GM12891 (cell line): ENCODE measurements at regions not wholly inside any gene's neighbourhood (a gene's known extent, or its start where the extent isn't known, plus 50 kb on each side); places are given as distances from the start of the nearest gene placed in this dataset.
A peak's percentile ranks its signal among the peaks of the same experiment; 100 is the strongest.
"Not testable (repeated sequence)": the region's sequence is repeated elsewhere in the genome, so short reads cannot be mapped to it uniquely, and the experiment has no call there.

Experiments used
- DNase-seq: peaks from one replicate; pipeline ENCODE4 v3.0.0; 2011; ENCODE audit warnings: low spot score; ENCODE audit not compliant: insufficient read length
- FAIRE-seq: peaks from 2 replicates; lab custom pipeline; 2011; peaks lifted over from hg19 to GRCh38; lab: Jason Lieb, UNC
- PAX5 ChIP-seq: IDR thresholded peaks from 2 replicates; pipeline ENCODE4 v1.6.1; 2011; ENCODE audit warnings: low read length, moderate library complexity, mild to moderate bottlenecking; ENCODE audit not compliant: insufficient read depth, severe bottlenecking
- POLR2A ChIP-seq: IDR thresholded peaks from 2 replicates; pipeline ENCODE4 v1.6.1; 2011; ENCODE audit warnings: low read depth, low read length, control low read depth
- POLR2AphosphoS5 ChIP-seq: IDR thresholded peaks from 2 replicates; pipeline ENCODE4 v1.6.1; 2011; ENCODE audit warnings: low read depth, low read length, control low read depth
- POU2F2 ChIP-seq: IDR thresholded peaks from 2 replicates; pipeline ENCODE4 v1.6.1; 2011; ENCODE audit warnings: low read depth, mild to moderate bottlenecking, control low read depth, low read length, moderate library complexity
- SPI1 ChIP-seq: IDR thresholded peaks from 2 replicates; pipeline ENCODE4 v1.6.1; 2011; ENCODE audit warnings: low read depth, low read length, control low read depth
- TAF1 ChIP-seq: IDR thresholded peaks from 2 replicates; pipeline ENCODE4 v1.6.1; 2011; ENCODE audit warnings: low read depth, low read length, control low read depth

DNA sequence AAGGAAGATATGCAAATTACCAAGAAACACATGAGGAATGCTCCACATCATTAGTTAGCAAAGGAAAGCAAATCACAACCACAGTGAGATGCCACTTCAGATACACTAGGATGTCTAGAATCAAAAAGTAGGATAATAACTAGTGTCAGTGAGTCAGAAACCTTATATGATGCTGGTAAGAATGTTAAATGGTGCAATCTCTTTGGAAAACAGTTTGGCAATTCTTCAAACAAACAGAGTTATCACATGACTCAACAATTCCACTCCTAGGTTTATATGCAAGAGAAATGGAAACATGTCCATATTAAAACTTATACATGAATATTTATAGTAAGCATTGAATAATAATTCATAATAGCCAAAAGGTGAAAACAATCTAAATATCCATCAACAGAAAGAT lies 220.9 kb downstream of the FOXG1 start:
- DNase-seq (no peak), FAIRE-seq (no peak)
- TF ChIP-seq POU2F2, result no peak
- no peak for TF ChIP-seq POLR2AphosphoS5
- TF ChIP-seq PAX5, result no peak
- TF ChIP-seq SPI1, result no peak
- no peak for TF ChIP-seq TAF1
- TF ChIP-seq POLR2A, result no peak

DNA sequence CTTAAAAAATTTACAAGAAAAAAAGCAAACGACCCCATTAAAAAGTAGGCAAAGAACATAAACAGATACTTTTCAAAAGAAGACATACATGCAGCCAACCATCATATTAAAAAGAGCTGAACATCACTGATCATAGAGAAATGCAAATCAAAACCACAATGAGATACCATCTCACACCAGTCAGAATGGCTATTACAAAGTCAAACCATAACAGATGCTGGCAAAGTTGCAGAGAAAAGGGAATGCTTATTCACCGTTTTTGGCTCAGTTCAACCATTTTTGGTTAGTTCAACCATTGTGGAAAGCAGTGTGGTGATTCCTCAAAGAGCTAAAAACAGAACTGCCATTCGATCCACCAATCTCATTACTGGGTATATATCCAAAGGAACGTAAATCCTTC lies 230.6 kb downstream of the FOXG1 start:
- DNase-seq, result not testable (repeated sequence)
- peak; percentile 31 for FAIRE-seq

DNA sequence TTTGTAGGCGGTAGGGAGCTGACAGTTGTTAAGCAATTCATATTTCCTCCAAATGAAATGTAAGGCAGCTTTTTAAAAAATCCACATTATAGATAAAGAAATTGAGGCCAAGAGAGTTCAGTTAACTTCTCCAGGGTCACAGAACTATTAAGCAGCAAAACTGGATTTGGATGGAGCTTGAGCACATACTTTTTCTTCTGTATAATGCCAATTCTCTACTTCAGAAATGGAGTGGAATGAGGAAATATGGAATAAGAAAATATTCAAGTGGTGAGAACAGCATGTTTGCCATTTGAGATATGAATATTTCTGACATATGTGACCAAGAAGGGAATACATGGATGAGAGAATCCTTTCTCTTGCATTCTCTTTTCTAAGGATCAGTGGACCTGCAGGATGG lies 233.1 kb downstream of the FOXG1 start:
- DNase-seq, result no peak
- no peak for TF ChIP-seq TAF1
- TF ChIP-seq POLR2A, result no peak
- no peak for TF ChIP-seq POLR2AphosphoS5
- TF ChIP-seq SPI1, result no peak
- TF ChIP-seq PAX5, result no peak
- no peak for TF ChIP-seq POU2F2
- FAIRE-seq, result no peak

DNA sequence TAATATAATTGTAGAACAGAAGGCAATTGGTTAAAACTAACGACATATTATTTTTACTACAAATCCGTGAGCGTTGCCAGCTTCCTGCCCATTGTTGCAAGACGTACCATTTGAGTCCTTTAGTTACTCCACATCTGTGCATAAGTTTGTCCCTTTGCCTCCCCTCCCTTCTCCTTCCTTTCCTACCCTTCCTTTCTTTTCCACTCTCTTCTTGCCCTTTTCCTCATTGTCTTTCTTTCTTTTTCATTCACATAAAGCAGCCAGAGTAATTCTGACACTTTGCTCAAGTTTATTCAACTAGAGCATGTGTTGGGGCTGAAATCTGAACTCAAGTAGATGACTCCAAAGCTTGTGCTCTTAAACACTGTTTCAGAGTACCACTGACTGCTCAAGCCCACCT lies 239.1 kb downstream of the FOXG1 start:
- DNase-seq, result no peak
- no peak for FAIRE-seq

DNA sequence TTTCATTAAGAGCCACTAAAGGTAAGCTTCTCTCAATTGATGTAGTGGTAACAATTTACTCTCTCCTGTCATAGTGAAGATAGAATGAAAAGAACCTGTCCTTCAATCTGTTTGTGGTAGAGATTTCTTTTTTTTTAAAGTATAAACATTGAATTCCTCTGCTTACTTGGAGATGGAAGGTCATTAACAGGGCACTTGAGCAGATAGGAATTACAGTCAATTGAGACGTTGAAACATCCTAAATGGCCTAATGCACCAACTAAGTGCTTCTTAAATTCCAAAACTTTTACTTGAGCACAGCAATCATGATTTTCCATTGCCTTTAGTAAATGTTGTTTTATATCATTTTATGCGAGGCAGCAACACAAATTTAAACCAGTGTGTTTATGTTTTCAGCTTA lies 241.4 kb downstream of the FOXG1 start:
- FAIRE-seq (no peak), DNase-seq (no peak)
- TF ChIP-seq TAF1 (no peak), POLR2AphosphoS5 (no peak), POU2F2 (no peak), SPI1 (no peak), PAX5 (no peak), POLR2A (no peak)

More for the DNA sequence above, 239.1 kb downstream of the FOXG1 start:
- TF ChIP-seq TAF1 (no peak), SPI1 (no peak), PAX5 (no peak), POU2F2 (no peak), POLR2AphosphoS5 (no peak), POLR2A (no peak)

DNA sequence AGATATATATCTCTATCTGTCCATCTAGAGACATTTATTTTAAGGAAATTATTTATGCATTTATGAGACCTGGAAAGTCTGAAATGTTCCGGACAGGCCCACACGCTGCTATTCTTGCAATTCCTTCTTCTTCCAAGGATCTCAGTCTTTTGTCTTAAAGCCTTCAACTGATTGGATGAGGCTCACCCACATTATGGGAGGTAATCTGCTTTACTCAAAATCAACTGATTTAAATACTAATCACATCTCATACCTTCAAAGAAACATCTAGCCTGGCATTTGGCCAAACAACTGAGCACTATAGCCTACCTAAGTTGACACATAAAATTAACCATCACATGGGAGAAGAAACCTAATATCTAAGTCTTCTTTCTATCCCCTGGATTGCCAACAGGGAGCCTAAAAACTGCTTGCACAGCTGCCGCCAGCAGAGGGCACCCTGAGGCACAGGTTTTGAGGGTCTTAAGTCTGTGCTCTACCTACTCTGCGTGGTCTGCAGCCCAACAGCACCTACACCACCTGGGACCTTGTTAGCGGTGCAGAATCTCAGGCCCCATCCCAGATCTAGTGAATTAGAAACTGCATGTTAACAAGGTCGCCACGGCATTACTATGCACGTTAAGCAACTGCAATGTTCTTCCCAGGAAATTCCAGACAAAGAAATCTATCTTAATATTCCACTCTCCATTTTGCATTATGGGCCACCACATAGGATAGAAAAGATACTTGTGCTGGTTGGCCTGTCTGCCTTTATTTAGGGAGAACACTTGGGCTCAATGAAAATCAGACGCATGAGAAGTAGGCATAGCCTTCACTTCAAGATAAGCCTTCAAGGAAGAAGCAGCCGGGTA lies 249.7 kb downstream of the FOXG1 start:
- TF ChIP-seq POLR2AphosphoS5, result no peak
- TF ChIP-seq POLR2A, result no peak
- no peak for TF ChIP-seq SPI1
- no peak for TF ChIP-seq PAX5
- no peak for TF ChIP-seq POU2F2
- no peak for TF ChIP-seq TAF1
- no peak for FAIRE-seq
- peak; percentile 3 for DNase-seq

DNA sequence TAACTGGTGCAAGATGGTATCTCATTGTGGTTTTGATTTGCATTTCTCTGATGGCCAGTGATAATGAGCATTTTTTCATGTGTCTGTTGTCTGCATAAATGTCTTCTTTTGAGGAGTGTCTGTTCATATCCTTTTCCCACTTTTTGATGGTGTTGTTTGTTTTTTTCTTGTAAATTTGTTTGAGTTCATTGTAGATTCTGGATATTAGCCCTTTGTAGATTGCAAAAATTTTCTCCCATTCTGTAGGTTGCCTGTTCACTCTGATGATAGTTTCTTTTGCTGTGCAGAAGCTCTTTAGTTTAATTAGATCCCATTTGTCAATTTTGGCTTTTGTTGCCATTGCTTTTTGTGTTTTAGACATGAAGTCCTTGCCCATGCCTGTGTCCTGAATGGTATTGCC lies 256.9 kb downstream of the FOXG1 start:
- FAIRE-seq, result not testable (repeated sequence)

DNA sequence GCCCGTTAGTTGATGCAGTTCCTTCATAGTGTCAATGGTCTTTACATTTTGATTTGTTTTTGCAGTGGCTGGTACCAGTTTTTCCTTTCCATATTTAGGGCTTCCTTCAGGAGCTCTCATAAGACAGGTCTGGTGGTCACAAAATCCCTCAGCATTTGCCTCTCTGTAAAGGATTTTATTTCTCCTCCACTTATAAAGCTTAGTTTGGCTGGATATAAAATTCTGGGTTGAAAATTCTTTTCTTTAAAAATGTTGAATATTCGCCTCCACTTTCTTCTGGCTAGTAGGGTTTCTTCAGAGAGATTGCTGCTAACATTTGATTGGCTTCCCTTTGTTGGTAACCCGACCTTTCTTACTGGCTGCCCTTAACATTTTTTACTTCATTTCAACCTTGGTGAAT lies 260.9 kb downstream of the FOXG1 start:
- not testable (repeated sequence) for FAIRE-seq

More for the DNA sequence above, 256.9 kb downstream of the FOXG1 start:
- not testable (repeated sequence) for DNase-seq

DNA sequence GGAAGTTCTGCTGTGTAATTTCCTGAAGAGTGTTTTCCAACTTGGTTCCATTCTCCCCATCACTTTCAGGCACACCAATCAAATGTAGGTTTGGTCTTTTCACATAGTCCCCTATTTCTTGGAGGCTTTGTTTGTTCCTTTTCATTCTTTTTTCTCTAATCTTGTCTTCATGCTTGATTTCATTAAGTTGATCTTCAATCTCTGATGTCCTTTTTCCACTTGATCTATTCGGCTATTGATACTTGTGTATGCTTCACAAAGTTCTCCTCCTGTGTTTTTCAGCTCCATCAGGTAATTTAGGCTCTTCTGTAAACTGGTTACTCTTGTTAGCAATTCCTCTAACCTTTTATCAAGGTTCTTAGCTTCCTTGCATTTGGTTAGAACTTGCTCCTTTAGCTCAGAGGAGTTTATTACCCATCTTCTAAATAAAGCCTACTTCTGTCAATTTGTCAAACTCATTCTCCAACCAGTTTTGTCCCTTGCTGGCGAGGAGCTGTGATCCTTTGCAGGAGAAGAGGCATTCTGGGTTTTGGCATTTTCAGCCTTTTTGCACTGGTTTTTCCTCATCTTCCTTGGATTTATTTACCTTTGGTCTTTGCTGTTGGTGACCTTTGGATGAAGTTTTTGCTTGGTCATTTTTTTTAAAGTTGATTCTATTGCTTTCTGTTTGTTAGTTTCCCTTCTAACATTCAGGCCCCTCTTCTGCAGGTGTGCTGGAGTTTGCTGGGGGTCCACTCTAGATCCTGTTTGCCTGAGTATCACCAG lies 261.5 kb downstream of the FOXG1 start:
- not testable (repeated sequence) for FAIRE-seq, DNase-seq

More for the DNA sequence above, 260.9 kb downstream of the FOXG1 start:
- not testable (repeated sequence) for DNase-seq

DNA sequence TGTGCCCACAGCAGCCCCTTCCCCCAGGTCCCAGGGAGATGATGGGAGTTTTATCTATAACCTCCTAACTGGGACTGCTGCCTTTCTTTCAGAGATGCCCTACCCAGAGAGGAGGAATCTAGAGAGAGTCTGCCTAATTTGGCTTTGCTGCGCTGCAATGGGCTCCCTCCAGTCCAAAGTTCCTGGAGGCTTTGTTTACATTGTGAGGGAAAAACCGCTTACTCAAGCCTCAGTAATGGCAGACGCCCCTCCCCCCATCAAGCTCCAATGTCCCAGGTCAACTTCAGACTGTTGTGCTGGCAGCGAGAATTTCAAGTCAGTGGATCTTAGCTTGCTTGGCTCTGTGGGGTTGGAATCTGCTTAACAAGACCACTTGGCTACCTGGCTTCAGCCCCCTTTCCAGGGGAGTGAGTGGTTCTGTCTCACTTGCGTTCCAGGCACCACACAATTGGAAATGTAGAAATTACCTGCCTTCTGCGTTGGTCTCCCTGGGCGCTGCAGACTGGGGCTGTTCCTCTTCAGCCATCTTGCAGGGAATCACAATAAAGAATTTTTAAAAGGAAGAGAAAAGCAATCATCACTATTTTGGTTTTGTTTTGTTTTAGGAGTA lies 262.5 kb downstream of the FOXG1 start:
- TF ChIP-seq PAX5, result no peak
- no peak for TF ChIP-seq SPI1
- TF ChIP-seq POU2F2, result no peak
- TF ChIP-seq TAF1, result no peak
- TF ChIP-seq POLR2AphosphoS5, result no peak
- TF ChIP-seq POLR2A, result no peak
- DNase-seq (no peak), FAIRE-seq (no peak)
